Renal cortical epithelial cell (primary cell): ENCODE measurements at regions not wholly inside any gene's neighbourhood (a gene's known extent, or its start where the extent isn't known, plus 50 kb on each side); places are given as distances from the start of the nearest gene placed in this dataset.
"Not testable (repeated sequence)": the region's sequence is repeated elsewhere in the genome, so short reads cannot be mapped to it uniquely, and the experiment has no call there.

ENCODE experiments used
- DNase-seq: peaks from one replicate; pipeline ENCODE4 v3.0.0-alpha.2; 2011; ENCODE audit warnings: low read depth

DNA sequence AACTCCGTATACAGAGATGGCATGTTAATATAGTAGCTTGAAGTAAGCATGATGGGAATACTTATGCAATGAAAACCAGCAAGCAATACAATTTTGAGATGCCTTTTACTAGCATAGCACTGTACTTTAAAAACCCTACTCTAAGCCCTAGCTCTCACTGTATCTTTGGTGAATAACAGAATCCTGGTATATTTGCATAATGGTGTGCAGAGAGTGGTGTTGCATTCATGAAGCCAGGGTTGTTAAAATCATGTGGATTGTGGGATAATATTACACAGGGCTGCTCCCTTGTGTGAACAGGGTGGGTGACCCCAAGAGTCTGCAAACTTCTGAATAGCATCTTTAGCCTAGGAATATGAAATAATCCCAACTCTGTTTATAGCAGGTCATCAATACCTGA, 105.2 kb upstream of the BMP2 start:
- no peak for DNase-seq

DNA sequence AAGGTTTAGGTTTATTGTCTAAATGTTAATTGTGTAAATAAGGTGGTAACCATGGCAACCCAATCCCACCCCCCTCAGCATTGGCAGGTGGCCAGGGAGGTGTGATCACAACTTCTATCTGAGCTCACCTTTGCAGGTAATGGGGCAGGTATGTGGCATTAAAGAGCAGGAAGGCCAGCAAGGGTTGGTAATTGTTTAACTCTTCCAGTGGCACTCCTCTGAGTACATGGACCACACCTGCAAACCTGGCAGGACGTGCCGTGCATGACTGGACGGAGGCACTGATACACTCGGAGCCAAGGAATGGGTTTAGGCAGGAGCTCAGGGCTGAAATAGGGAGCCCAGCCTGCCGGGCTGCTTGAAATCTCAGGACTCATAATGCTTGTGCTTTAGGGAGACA, 107.0 kb upstream of the BMP2 start:
- DNase-seq = peak; percentile 26

DNA sequence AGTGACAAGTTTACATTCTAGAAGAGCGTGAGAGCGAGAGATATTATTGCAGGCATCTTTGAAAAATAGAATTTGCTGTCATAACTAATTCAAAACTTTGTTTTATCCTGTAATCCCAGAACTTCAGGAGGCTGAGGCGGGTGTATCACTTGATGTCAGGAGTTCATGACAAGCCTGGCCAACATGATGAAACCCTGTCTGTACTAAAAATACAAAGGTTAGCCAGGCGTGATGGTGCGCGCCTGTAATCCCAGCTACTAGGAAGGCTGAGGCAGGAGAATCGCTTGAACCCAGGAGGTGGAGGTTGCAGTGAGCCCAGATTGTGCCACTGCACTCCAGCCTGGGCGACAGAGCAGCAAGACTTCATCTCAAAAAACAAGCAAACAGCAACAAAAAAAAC, 108.6 kb upstream of the BMP2 start:
- not testable (repeated sequence) for DNase-seq

DNA sequence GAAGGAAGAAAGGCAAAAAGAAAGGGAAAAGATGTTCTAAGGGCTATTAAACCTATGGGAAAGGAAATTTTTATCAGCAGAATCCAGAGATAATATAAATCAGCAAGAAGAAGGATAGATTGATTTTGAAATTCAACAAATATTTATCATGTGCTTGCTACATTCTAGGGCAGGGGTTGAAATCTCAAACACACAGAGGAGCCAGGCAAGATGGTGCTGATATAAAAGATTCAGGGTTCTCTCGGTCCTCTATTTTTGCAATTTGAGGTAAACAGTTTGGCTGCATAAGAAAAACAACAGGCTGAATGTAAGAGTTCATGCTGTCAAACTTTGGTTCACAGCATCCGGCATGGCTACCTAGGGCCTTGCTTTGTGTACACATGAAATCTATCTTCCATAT, 109.6 kb upstream of the BMP2 start:
- no peak for DNase-seq

DNA sequence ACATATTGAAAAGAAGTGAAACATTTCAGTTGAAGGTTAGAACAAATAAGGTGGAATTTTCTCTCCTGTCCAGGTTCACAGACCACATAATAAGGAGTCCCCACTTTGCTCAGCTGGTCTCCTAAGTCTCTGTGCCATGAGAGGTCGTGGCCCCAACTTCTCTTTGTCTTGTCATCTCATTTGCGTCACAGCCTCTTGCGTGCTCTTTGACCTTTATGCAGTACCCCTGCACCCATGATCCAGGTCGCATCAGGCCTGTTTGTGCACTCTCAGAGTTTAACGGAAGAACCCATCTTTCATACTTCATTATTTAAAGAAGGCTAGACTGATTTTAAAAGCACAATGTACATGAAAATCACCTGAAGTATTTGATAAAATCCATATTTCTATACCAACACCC, 110.4 kb upstream of the BMP2 start:
- no peak for DNase-seq

DNA sequence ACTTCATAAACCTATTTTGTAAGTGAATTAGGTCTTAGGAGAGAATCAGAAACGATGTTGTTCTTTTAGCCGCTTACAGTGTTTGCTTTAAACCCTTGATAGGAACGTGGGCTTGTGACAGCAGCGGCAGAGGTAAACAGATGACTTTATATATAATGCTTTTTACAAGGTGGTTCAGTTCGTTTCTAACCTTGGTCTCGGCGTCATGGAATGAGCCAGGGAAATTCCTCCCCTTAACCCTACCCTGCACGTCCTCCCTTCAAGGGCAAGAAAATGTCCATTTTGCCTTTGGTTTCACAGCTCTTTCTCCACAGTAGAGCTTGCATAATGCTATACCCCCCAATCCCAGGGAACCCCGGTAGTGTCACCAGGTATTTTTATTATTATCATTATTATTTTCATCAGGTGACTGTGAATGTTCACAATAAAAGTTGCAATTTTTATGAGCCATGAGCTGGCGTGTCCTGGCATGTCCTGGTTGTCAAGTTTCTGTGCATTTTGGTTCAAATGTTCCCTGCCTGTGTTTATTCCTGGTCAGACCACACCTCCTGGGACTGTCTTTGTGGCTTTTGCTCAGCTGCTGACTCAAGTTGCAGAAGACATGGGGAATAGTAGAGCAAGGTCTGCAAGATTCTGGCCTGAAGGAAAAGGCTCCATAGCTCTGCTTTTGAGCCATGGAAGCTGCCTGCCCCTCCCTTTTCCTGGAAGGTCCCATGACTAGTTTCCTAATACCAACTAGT, 112.8 kb upstream of the BMP2 start:
- peak; percentile 54 for DNase-seq

DNA sequence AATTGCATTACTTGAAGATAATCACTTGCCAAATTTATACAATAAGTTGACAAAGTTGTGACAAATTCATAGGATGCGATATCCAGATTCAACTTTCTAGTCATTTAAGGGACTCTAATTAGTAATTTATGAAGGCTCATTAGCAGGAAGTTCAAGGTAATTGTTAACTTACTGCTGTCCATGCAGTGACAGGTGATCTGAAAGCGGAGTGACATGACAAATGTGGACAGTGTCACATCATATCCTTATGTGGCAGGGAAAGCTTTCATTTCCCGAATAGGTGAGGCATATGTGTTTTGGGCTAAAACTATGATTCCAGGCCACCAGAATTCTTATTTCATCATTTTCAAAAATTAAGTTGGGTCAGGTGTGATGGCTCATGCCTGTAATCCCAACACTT, 115.9 kb upstream of the BMP2 start:
- no peak for DNase-seq

DNA sequence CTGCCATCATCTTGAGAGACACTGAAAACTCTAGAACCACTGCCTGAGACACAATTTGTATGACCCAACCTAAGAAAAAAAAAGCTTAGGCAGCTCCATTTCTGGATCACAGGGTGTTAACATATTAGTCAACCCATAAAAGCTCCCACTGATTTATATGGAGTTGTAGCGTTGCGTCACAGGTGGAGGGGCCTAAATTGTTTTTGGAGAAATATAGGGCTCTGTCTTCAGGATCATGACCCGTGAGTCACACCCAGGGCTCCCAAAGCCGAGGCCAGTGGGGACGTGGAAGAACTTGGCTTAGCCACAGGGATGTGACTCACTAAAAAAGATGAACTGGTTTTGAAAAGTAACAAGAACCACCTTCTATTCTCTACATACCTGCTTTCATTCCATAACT, 116.5 kb upstream of the BMP2 start:
- DNase-seq = peak; percentile 93

DNA sequence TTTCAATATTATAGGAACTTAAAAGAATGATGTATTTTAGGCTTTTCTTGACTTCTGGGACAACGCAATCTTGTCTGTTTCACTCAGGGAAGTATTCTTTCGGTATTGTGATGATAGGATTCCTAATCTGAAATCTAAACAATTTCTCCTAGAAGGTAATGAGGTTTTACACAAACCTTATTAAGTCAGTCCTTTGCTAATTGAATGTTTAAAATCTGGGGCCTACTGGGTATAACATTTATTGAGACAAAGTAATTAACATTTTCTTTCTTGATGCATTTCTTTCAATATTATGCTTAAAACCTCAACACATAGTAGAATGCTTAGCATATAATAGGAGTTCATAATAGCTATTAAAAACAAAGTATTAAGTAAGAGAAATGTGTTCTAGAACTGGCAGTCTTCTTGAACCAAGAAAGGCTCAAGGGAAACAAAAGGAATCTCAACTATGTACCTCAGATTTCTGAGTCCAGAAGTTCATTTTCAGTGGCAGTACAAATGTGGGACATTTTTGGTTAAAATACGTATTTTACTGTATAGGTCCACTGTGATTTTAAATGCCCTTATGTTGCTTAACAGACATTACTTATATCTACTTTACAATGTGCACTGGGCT, 121.4 kb upstream of the BMP2 start:
- no peak for DNase-seq

DNA sequence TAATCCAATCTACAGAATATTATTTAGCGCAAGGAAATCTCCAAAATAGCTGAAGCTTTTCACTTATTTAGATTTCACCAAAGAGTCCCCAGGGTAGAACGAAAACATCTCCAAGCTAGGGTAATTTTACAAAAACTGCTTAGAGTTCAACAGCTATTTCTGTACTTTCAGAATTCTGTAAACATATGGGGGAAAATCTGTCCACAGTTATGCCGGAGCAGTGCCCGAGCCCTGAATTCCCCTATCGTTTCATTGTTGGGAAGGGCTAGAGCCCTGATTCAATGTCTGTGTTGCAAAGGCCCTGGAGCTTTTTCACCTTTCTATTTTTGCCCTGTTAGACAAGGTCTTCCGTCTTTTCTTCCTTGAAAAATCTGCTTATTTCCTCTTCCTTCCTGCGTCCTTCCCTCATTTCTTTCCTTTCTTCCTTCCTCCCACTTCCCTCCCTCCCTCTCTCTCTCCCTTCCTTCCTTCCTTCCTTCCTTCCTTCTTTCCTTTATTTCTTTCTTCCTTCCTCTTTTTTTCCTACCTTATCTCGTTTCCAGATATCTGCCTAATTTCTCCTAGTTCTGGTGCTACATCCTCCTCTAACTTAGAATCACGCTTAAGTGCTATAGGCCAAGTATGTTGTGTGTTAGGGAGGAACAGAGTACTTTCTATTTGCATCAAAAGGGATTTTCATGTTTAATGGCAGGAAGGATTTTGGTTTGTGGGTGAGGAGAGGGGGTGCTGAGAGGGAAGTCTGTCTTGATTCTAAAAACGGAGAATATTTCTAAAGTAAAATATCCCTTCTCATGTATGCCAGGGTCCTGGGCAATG, 122.5 kb upstream of the BMP2 start:
- DNase-seq = no peak

DNA sequence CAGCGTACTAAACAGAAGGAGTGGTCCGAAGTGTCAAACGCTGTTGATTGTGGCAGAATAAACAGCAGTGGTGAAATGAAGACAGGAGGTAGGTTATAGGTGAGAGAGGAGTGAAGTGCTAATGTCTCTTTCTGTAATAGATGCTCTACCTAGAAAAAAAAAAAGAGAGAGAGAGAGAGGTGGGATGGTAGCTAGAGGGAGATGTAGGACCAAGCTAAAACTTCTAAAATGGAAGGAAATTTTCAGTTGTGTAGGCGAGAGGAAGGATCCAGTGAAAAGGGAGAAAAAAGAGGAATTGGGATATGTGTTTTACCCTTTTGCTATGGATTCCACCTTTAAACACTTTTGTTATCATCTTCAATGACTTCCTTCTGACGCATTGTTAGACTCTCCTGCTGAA, 126.5 kb upstream of the BMP2 start:
- no peak for DNase-seq

DNA sequence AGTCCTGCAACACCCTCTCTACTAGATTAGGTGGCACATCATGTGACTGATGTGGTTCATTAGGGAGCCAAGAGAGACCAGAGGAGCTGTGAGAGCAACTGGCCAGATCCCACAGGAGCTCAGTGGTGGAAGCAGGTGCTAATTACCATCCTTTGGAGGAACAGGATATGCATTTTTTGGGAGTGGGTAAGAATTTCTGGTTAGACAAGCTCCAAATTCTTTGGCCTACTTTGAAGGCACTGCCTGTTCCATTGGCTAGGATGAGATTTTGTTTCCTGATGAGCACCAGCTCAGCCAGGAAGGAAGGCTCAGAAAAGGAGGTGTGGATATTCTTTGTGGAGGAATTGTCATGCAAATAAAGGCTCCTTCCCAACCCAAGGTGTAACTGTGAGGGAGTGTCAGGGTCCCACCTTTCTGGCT, 130.3 kb upstream of the BMP2 start:
- DNase-seq = no peak

DNA sequence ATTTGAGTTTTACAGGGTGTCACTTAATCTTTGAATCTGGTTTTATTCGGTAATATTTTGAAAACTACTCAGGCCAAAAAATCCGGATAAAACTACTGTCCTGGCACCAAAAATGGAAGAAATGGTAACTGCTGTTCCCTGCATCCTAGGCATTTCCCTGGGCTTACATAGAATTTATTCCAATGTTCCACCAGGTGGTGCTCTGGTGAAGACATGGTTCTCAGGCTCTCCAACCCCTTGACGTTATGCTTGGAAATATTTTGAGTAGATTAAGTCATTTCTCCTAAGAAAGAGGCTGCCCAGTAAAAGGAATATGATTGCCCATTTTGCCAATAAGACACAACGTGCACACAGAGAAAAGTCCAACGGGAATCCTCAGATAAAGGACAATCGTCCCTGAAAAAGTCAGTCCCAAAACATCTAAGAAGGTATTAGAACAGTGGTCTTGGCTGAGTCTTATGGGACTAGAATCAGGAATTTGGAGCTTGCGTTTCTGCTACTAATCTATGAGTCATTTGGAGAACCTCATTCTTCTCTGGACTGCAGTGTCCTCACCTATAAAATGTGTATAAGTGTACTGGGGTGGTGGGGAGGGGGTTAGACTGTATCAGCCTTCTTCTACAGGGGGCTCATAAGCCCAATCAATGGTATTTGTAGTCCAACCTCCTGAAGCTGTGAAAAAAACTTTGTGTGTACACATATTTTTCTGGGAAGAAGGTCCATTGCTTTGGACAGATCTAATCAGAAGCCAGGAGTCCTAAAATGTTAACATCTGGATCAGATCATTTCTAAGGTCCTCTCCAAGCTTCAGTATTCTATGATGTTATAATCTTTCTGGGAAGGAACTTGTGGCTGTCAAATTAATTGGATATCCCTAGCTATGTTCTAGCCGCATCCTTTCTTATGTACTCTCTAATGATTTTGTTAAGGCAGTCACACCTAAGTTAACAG, 131.0 kb upstream of the BMP2 start:
- peak; percentile 79 for DNase-seq

DNA sequence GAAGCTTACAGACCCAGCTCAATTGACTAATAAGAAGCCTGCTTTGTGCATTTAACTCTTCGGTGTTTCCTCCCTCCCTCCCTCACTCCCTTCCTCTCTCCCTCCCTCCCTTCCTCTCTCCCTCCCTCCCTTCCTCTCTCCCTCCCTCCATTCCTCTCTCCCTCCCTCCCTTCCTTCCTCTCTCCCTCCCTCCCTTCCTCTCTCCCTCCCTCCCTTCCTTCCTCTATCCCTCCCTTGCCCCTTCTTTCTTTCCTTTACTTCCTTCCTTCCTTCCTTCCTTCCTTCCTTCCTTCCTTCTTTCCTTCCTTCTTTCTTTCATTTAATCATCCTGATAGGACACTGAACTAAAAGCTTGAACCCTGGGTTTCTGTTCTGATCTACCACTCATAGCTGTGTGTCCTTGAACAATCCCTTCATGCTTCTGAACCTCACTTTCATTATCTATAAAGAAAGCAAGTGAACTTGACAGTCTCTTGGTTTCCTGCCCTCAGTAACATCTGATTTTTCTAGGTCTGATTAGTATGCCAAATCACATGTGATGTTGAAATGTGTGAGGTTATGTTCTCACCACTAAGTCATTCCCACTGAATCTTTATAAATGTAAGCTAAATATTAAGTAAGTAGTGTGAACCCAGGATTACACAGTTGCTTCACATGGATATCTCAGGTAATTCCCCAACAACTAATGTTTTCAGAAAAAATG, 132.3 kb upstream of the BMP2 start:
- peak; percentile 83 for DNase-seq

DNA sequence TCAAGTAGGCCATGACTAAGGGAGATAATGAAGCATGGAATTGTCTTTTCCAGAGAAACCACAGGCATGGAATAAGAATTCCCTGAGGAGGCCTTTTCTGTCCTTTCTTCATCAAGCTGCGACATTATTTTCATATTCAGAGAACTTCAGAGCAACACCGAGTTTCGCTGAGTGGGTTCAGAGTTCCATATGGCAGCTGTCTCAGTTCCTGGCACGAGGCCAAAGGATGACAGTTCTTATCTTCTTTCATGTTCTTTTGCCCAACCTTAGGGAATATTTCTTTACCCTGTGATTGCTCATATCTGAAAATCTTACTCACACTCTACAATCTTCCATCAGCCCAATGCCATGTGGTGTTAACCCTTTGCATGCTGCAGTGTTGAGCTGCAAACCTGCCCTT, 135.3 kb upstream of the BMP2 start:
- peak; percentile 75 for DNase-seq

DNA sequence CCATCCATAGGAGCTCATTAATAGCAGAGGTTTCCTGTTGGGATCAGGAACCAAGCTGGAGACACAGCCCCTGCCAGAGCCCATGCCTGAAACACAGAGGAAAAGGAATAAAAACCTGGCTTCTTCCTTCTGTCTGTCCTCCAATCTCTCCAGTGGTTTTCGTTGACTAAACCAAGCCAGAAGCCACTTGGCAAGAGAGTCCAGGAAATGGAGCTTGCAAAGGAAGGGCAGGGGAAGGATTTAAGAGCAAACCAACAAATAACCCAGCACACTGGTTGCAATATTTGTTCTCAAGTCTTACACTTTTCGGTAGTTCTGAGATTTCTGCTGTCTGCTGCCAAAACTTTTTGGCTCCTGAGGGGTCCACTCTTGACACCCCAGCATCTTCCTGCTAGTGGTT, 137.0 kb upstream of the BMP2 start:
- no peak for DNase-seq

DNA sequence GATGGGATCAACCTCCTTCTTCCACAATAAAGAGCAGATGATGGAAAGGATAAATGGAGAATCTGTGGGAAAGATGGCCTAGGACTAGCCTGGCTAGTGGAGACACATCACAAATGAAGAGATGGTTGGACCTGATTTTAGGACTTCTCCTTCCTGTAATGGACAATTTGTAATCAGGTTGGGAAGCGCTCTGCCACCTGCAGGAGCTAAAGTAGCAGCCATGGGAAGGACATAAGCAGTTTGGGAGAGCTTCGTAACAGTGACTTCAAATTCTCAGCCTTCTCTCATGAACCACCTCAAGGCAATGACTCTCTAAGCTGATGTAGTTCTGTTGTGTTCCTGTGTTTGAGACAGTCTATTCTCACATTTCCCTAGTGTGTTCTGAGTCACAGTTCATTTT, 137.9 kb upstream of the BMP2 start:
- no peak for DNase-seq

DNA sequence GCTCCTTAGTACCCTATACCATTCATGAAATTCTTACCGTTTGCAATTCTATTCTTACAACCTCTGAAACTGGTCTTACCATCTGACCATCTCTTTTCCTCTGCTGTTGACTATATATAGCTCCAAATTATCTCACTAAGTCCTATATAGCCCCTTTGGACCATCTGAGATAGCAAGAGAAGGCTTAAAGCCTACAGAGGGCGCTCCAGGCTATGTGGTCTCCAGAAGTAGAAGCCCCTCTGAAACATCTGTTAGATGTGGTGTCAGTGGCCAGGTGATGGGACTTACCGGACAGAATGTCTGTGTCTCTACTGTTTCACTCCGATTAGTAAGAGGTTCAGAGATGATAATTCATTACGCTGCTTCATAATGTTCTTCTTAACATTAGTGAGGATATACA, 140.7 kb upstream of the BMP2 start:
- no peak for DNase-seq

DNA sequence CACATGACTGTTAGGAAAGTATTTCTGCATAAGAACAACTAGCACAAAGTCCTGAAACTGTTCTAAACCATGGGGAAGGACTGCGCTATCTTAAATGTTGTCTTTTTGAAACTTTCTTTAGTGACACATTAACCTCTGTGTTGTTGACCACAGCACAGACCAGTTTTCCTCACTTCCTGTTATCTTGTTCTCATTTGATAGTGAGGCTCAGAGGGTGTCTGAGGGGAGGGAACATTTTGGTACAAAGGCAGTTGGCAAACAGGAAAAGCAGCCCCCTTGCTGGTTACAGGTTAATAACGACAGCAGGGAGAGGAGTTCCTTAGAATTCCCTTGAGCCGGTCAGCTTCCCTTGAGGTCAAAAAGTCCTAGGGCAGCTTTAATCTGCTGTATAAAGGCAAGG, 143.5 kb upstream of the BMP2 start:
- DNase-seq = peak; percentile 74

DNA sequence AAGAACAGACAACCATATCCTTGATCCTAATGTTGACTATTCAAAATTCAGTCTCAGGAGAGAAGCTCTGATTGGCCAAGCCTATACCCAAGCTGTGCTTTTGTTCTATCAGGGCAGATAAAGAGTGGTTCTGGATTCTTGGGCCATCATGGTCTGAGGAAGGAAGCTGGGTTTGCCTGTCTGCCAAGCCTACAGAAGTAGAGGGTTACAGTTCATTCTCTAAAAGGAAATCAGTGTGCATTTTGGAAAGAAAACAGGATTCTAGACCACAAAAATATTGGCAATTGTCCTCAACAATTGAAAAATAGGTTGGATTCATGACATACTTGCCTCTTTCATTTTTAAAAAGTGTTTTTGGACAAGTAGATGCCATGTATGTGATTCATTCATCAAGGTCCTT, 145.4 kb upstream of the BMP2 start:
- DNase-seq = no peak

DNA sequence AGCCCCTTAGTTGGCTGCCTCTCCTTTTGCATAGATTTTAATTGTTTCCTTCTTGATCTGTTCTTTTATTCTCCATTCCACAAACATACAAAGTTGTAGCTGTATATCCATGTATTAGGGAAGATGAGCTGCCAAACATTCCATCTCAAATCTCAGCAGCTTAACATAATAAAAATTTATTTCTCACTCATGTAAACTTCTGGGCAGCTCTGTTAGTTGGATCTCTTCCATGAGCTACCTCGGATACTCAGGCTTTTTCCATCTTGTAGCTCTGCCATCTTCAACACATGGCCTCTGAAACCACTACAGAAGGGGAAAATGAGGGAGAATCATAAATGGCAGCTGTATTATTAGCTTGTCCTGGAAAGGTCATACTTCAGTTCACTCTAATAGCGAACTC, 149.4 kb upstream of the BMP2 start:
- DNase-seq = no peak
